Psoas muscle (tissue), 7 donors: ENCODE measurements at regions not wholly inside any gene's neighbourhood (a gene's known extent, or its start where the extent isn't known, plus 50 kb on each side); places are given as distances from the start of the nearest gene placed in this dataset.

Experiments
- ATAC-seq, 4 donors: fragments of 200-7000 bp; cut with Tn5 transposase; one replicate each; pipeline ENCODE4 v1.9.1; 2020; ENCODE audit warnings: moderate library complexity in 3 of 4, mild to moderate bottlenecking in 2 of 4
- DNase-seq, 2 donors: peaks; one replicate each; pipeline ENCODE4 v3.0.0-alpha.2; 2020
- H3K27ac ChIP-seq: fragments of 200-600 bp; one replicate; pipeline ENCODE4 v1.8.0; 2022
- H3K27me3 ChIP-seq, 3 donors: fragments of 200-600 bp in 1 of 3; one replicate each; pipeline versions ENCODE4 v1.6.1 to v1.8.0; 2013 to 2022; ENCODE audit warnings: low read length in 2 of 3, mild to moderate bottlenecking in 2 of 3, moderate library complexity in 1 of 3; ENCODE audit not compliant: insufficient read depth in 3 of 3
- H3K36me3 ChIP-seq, 2 donors: fragments of 200-600 bp in 1 of 2; one replicate each; pipeline versions ENCODE4 v1.6.1 to v1.8.0; 2013 to 2022; ENCODE audit warnings: low read depth in 1 of 2, mild to moderate bottlenecking in 1 of 2, moderate library complexity in 1 of 2; ENCODE audit not compliant: insufficient read depth in 1 of 2
- H3K4me1 ChIP-seq: fragments of 200-600 bp; one replicate; pipeline ENCODE4 v1.8.0; 2022
- H3K4me3 ChIP-seq: fragments of 200-600 bp; one replicate; pipeline ENCODE4 v1.8.0; 2022; ENCODE audit warnings: mild to moderate bottlenecking
- H3K9me3 ChIP-seq: fragments of 200-600 bp; one replicate; pipeline ENCODE4 v1.8.0; 2022
- WGBS, 3 donors: extraction: QIAGEN DNeasy Blood & Tissue Kit; methylation state at CpG; one replicate each; pipeline versions ENCODE4 v1.1.6 to v1.1.7; 2013; 5-methylcytosine and 5-hydroxymethylcytosine counted together
- intact Hi-C, 2 donors: fragments of 100-400 bp; cut with DNase I; formaldehyde crosslinking; loops; one replicate each; pipeline versions ENCODE4 v1.11.0 to v1.14.2; 2022
- TF ChIP-seq, protein P1 (sequence below): fragments of 200-600 bp; IDR thresholded peaks from one replicate; pipeline ENCODE4 v1.8.0; 2022; ENCODE audit warnings: antibody characterized with exemption
- donor health status: healthy with polysubstance abuse.
- donor health status: DM: no; HTN: no; CAD: no; lungs with moderate emphysema.
- donor health status: Bipolar disorder and iron deficiency.
- donor health status: healthy.
- donor health status: DM: yes; HTN: yes; CAD: no.
- donor health status: DM: no; HTN: no; CAD: no.
- donor health status: DM: yes; HTN: yes; CAD: no.

- DNase-seq, result no peak
- no peaks in the 10 kb centered on the region for H3K9me3 ChIP-seq
- TF ChIP-seq, protein P1, sequence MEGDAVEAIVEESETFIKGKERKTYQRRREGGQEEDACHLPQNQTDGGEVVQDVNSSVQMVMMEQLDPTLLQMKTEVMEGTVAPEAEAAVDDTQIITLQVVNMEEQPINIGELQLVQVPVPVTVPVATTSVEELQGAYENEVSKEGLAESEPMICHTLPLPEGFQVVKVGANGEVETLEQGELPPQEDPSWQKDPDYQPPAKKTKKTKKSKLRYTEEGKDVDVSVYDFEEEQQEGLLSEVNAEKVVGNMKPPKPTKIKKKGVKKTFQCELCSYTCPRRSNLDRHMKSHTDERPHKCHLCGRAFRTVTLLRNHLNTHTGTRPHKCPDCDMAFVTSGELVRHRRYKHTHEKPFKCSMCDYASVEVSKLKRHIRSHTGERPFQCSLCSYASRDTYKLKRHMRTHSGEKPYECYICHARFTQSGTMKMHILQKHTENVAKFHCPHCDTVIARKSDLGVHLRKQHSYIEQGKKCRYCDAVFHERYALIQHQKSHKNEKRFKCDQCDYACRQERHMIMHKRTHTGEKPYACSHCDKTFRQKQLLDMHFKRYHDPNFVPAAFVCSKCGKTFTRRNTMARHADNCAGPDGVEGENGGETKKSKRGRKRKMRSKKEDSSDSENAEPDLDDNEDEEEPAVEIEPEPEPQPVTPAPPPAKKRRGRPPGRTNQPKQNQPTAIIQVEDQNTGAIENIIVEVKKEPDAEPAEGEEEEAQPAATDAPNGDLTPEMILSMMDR, result no peak
- intact Hi-C loops, result no loop called here
- H3K27me3 ChIP-seq, result peaks cover 0 to 73% (median 10%) of the 10 kb centered on the region in 3 donors
- H3K4me3 ChIP-seq, result no peak overlapping the region
- no peaks in the 10 kb centered on the region for H3K4me1 ChIP-seq
- ATAC-seq, result no peak
- 46 to 61% (median 55%) methylated on average over 13 of the region's 13 CpGs for WGBS, 3 donors
- no peak overlapping the region for H3K27ac ChIP-seq
- no peaks in the 10 kb centered on the region for H3K36me3 ChIP-seq
Measured at GRCh38 chr17:79314617-79315357, 240.2 kb downstream of the ENGASE start.

DNA sequence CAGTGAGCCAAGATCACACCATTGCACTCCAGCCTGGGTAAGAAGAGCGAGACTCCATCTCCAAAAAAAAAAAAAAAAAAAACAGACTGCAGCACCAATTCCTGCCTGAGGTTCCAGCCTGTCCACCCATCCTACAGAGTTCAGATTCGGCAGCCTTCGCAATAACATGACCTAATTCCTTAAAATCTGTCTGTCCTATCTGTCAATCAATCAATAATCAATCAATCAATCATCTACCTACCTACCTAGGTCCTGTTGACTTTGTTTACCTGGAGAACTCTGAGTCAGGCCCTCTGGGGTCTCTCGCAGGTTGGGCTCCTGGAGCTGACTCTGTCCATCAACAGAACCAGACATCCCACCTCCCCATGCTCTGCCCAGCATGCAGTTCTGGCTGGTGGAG lies 236.7 kb downstream of the ENGASE start:
- TF ChIP-seq, protein P1, result no peak
- Histone ChIP-seq H3K27ac (no peak overlapping the region), H3K36me3 (no peaks in the 10 kb centered on the region), H3K27me3 (peaks cover 0 to 50% (median 10%) of the 10 kb centered on the region in 3 donors), H3K4me1 (peaks cover 19% of the 10 kb centered on the region), H3K4me3 (no peak overlapping the region), H3K9me3 (no peaks in the 10 kb centered on the region)
- no peak for ATAC-seq
- intact Hi-C loops, result no loop called here
- no peak for DNase-seq
- 86 to 93% (median 89%) methylated on average over 3 to 4 of the region's 4 CpGs for WGBS, 3 donors

DNA sequence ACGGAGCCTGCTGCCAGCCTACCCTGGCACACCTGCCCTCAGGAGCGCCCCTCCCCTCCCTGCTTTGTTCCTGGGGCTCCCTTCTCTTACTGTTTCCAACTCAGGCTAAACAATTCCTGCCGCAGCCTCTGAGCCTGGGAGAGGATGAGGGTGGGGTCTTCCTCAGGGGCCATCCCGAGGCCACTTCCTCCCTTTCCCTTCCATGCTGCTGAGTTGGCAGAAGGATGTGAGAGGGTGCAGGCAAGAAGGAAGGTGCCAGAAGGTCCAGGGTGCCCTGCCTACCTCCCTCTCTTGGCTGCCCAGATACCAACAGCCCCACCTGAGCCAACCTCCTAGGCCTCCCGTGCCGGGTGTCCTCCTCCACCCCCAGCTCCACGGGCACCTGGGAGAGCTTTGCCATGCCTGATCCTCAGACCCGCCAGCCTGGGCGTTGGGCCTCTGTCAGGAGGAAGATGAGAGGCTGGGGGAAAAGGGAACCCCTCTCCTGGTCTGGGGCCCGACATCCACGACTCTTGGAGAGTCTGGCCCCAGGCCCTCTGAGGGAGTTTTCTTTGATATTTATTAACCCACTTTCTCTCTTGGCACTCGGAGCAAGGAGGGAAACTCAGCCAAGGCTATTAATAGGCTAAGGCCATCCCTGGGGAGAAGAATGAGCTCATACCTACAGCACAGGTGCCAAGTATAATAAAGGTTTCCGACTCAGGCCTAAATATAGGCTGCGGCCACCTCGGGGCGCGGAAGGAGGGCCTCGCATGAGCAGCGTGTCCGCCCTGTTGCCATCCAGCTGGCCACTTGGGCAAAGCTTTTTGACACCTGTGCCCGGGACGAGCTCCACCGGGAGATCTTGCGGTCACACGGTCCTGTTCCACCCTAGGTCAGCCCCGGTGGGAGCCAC lies 232.0 kb downstream of the ENGASE start:
- Histone ChIP-seq H3K27me3 (peaks cover 0 to 7% (median 0%) of the 10 kb centered on the region in 3 donors), H3K9me3 (no peaks in the 10 kb centered on the region), H3K27ac (peak overlapping the region; percentile 86), H3K4me1 (peaks cover 33% of the 10 kb centered on the region), H3K4me3 (peak overlapping the region; percentile 31), H3K36me3 (no peaks in the 10 kb centered on the region)
- TF ChIP-seq, protein P1, result no peak
- 16 to 17% (median 17%) methylated on average over 25 to 26 of the region's 26 CpGs for WGBS, 3 donors
- DNase-seq (peak; percentile 58 to 90), ATAC-seq (peak; percentile 88 to 93 (median 92))
- intact Hi-C loops, result loop anchor here (5.0 kb wide), 3 partner anchors 81 to 224 kb away; no protein-coding TSS in a partner anchor

- TF ChIP-seq, protein P1, result peak; percentile 16
- intact Hi-C loops, result loop anchor here (5.0 kb wide), 3 partner anchors 81 to 224 kb away; no protein-coding TSS in a partner anchor
- DNase-seq (peak; percentile 66 to 88), ATAC-seq (peak; percentile 91 to 94 (median 93))
- Histone ChIP-seq H3K4me1 (peaks cover 33% of the 10 kb centered on the region), H3K27me3 (peaks cover 0 to 6% (median 1%) of the 10 kb centered on the region in 3 donors), H3K4me3 (peak overlapping the region; percentile 31), H3K9me3 (no peaks in the 10 kb centered on the region), H3K36me3 (no peaks in the 10 kb centered on the region), H3K27ac (peak overlapping the region; percentile 86)
- WGBS, 3 donors, result 11 to 20% (median 18%) methylated on average over 29 of the region's 29 CpGs
Measured at GRCh38 chr17:79305768-79306423, 231.3 kb downstream of the ENGASE start.
